ENCODE measurements at regions not wholly inside any gene's neighbourhood (a gene's known extent, or its start where the extent isn't known, plus 50 kb on each side); places are given as distances from the start of the nearest gene placed in this dataset.

DNA sequence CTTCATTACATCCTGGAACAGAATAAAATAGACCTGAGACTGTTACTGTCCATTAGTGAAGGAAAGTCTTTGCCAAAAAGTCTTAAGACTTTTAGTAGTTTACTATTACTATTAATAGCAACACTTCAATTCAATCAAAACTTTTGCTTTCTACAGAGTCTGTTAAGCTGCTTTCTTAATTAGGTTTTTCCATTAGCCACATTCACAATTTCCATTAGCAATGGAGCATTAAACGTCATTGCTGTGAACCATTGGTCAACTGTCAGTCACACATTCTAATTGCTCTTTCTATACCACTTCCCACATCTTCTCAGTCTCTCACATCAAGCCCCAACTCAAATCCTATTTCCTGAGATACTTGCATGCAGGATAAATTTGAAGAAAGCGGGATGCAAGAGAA lies 736.6 kb upstream of the SORCS1 start:
- TF ChIP-seq CTCF (IDR thresholded peaks at IDR 0.05 in 8 of 11, conservative IDR thresholded peaks at IDR 0.05 in 3 of 11) (no peak), POLR2A (IDR thresholded peaks at IDR 0.05) (no peak)

Data from spleen (tissue), 7 donors.